Testis (tissue), 2 donors: ENCODE measurements at regions not wholly inside any gene's neighbourhood (a gene's known extent, or its start where the extent isn't known, plus 50 kb on each side); places are given as distances from the start of the nearest gene placed in this dataset.

Experiments
- CTCF ChIP-seq, 3 experiments: fragments of 450-650 bp in 2 of 3; fragments of 200-600 bp in 1 of 3; sonication (generic) in 1 of 3; IDR thresholded peaks; one replicate each; pipeline ENCODE4 v1.5.1; 2016 to 2019; ENCODE audit warnings: antibody characterized with exemption in 3 of 3, mild to moderate bottlenecking in 2 of 3, moderate library complexity in 1 of 3
- POLR2A ChIP-seq: fragments of 450-650 bp; IDR thresholded peaks from one replicate; pipeline ENCODE4 v1.6.1; 2017; ENCODE audit warnings: antibody characterized with exemption, mild to moderate bottlenecking, moderate library complexity

- no peak for TF ChIP-seq CTCF (IDR thresholded peaks at IDR 0.05)
- no peak for TF ChIP-seq POLR2A
These were observed 1404.2 kb upstream of the CELF2 start for GRCh38 chr10:9613338-9614075.
